Liver (tissue), 3 donors: ENCODE measurements at regions not wholly inside any gene's neighbourhood (a gene's known extent, or its start where the extent isn't known, plus 50 kb on each side); places are given as distances from the start of the nearest gene placed in this dataset.

Experiments
- ATF3 ChIP-seq: IDR thresholded peaks from 2 replicates; pipeline ENCODE4 v1.6.1; 2016; ENCODE audit warnings: antibody characterized with exemption
- CTCF ChIP-seq: fragments of 150-350 bp; IDR thresholded peaks from 2 replicates; pipeline ENCODE4 v1.5.1; 2017; ENCODE audit warnings: improper control_type of control experiment, low read depth, low read length; ENCODE audit not compliant: missing input control
- EGR1 ChIP-seq, 2 donors: IDR thresholded peaks; 2 replicates each; pipeline ENCODE4 v1.6.1; 2016 to 2018; ENCODE audit warnings: antibody characterized with exemption in 2 of 2, low read depth in 2 of 2
- GABPA ChIP-seq, 2 donors: IDR thresholded peaks in 1 of 2; conservative IDR thresholded peaks in 1 of 2; 2 replicates each; pipeline ENCODE4 v1.6.1; 2016; ENCODE audit warnings: antibody characterized with exemption in 2 of 2, mild to moderate bottlenecking in 1 of 2, moderate library complexity in 1 of 2
- HNF4G ChIP-seq: IDR thresholded peaks from 2 replicates; pipeline ENCODE4 v1.6.1; 2016; ENCODE audit warnings: antibody characterized with exemption
- JUND ChIP-seq, 2 donors: IDR thresholded peaks; 2 replicates each; pipeline ENCODE4 v1.6.1; 2016; ENCODE audit warnings: antibody characterized with exemption in 2 of 2
- MAX ChIP-seq: IDR thresholded peaks from 2 replicates; pipeline ENCODE4 v1.6.1; 2016; ENCODE audit warnings: antibody characterized with exemption
- RAD21 ChIP-seq, 2 donors: IDR thresholded peaks; 2 replicates each; pipeline ENCODE4 v1.6.1; 2016; ENCODE audit warnings: antibody characterized with exemption in 2 of 2, mild to moderate bottlenecking in 2 of 2
- REST ChIP-seq: IDR thresholded peaks from 2 replicates; pipeline ENCODE4 v1.6.1; 2016; ENCODE audit warnings: antibody characterized with exemption, mild to moderate bottlenecking
- SP1 ChIP-seq: IDR thresholded peaks from 2 replicates; pipeline ENCODE4 v1.6.1; 2018; ENCODE audit warnings: antibody characterized with exemption, mild to moderate bottlenecking
- TAF1 ChIP-seq: conservative IDR thresholded peaks from 2 replicates; pipeline ENCODE4 v1.6.1; 2016; ENCODE audit warnings: antibody characterized with exemption, mild to moderate bottlenecking
- YY1 ChIP-seq: IDR thresholded peaks from 2 replicates; pipeline ENCODE4 v1.6.1; 2016; ENCODE audit warnings: antibody characterized with exemption, mild to moderate bottlenecking
- ZBTB33 ChIP-seq: IDR thresholded peaks from 2 replicates; pipeline ENCODE4 v1.6.1; 2016; ENCODE audit warnings: antibody characterized with exemption
- donor health status: healthy.
- donor health status: healthy.

- TF ChIP-seq CTCF (no peak), JUND (IDR thresholded peaks at IDR 0.05) (no peak), EGR1 (IDR thresholded peaks at IDR 0.05; ENCODE audit: low read depth in 2 of 2) (no peak), ATF3 (no peak), GABPA (IDR thresholded peaks at IDR 0.05 in 1 of 2, conservative IDR thresholded peaks at IDR 0.05 in 1 of 2) (no peak), MAX (no peak), REST (no peak), SP1 (no peak), ZBTB33 (no peak), TAF1 (no peak), YY1 (no peak), RAD21 (IDR thresholded peaks at IDR 0.05) (no peak), HNF4G (no peak)
Measured at GRCh38 chr6:163744256-163744925, 329.9 kb downstream of the QKI start.
